Kidney epithelial cell (primary cell): ENCODE measurements at regions not wholly inside any gene's neighbourhood (a gene's known extent, or its start where the extent isn't known, plus 50 kb on each side); places are given as distances from the start of the nearest gene placed in this dataset.

ENCODE experiments used
- DNase-seq: peaks from one replicate; pipeline ENCODE4 v3.0.0-alpha.2; 2010; ENCODE audit warnings: low read depth
- H3K27me3 ChIP-seq: 2 replicates; pipeline ENCODE4 v1.6.0; 2011; ENCODE audit warnings: low read length; ENCODE audit not compliant: control insufficient read depth, insufficient read depth
- H3K36me3 ChIP-seq: 2 replicates; pipeline ENCODE4 v1.5.1; 2011; ENCODE audit warnings: low read length; ENCODE audit not compliant: control insufficient read depth, insufficient read depth
- H3K4me3 ChIP-seq: 2 replicates; pipeline ENCODE4 v1.5.1; 2011; ENCODE audit warnings: low read depth, mild to moderate bottlenecking, control low read depth, low read length
- CTCF ChIP-seq: IDR thresholded peaks from 2 replicates; pipeline ENCODE4 v1.5.1; 2011; ENCODE audit warnings: mild to moderate bottlenecking, moderate library complexity, low read length, control low read depth, inconsistent platforms; ENCODE audit not compliant: insufficient read depth, poor library complexity, severe bottlenecking

DNA sequence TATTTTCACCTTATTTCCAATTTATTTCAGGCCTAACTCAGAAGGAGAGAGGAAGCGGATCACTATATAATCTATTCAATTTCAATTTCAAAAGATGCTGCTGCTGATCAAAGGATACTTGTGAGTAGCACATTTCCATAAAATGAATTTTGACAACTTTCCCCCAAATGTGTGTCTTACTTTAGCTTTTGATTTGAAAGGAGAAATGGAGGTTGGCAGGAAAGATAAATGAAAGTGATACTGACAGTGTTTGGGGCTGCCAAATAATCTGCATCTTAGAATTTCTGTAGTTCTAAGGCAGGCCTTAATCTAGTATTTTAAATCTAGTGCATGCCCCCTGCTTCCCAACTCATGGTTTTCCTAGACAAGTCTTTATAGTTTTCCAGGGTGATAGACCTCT is 535.4 kb downstream of the DOK5 start:
- TF ChIP-seq CTCF = no peak
- no peak for DNase-seq

GRCh38 chr20:55009066-55009465 is 533.7 kb downstream of the DOK5 start:
- no peak for DNase-seq
- no peak for TF ChIP-seq CTCF
- Histone ChIP-seq H3K27me3 (no peaks in the 10 kb centered on the region), H3K36me3 (no peaks in the 10 kb centered on the region), H3K4me3 (no peak overlapping the region)

More for the DNA sequence above, 535.4 kb downstream of the DOK5 start:
- Histone ChIP-seq H3K4me3 (no peak overlapping the region), H3K27me3 (no peaks in the 10 kb centered on the region), H3K36me3 (no peaks in the 10 kb centered on the region)

DNA sequence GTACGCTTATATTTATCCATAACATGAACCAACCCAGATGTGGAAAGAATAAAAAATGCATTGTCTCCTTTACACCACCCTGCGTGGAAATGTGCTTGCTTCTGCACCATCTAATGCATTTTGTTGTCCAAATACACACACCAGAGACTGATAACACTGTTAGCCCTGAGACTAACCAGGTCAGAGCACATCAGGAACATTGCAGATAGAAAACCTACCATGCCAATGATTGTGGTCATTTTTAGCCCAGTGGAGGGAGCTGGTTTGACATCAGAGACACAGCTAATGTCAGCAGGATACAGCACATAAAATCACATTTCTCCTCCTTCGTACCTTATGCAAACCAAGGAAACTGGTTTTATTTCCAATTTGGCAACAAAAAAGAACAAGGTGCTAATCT is 528.7 kb downstream of the DOK5 start:
- H3K36me3 ChIP-seq = no peaks in the 10 kb centered on the region
- no peaks in the 10 kb centered on the region for H3K27me3 ChIP-seq
- H3K4me3 ChIP-seq = no peak overlapping the region
- DNase-seq = no peak
- no peak for TF ChIP-seq CTCF

- Histone ChIP-seq H3K27me3 (no peaks in the 10 kb centered on the region), H3K4me3 (no peak overlapping the region), H3K36me3 (no peaks in the 10 kb centered on the region)
- DNase-seq = peak; percentile 14
- TF ChIP-seq CTCF = no peak
These were observed 520.2 kb downstream of the DOK5 start for GRCh38 chr20:54995553-54995952.

- Histone ChIP-seq H3K27me3 (no peaks in the 10 kb centered on the region), H3K36me3 (no peaks in the 10 kb centered on the region), H3K4me3 (no peak overlapping the region)
- TF ChIP-seq CTCF = no peak
- DNase-seq = no peak
These were observed 519.6 kb downstream of the DOK5 start for GRCh38 chr20:54995011-54995410.

DNA sequence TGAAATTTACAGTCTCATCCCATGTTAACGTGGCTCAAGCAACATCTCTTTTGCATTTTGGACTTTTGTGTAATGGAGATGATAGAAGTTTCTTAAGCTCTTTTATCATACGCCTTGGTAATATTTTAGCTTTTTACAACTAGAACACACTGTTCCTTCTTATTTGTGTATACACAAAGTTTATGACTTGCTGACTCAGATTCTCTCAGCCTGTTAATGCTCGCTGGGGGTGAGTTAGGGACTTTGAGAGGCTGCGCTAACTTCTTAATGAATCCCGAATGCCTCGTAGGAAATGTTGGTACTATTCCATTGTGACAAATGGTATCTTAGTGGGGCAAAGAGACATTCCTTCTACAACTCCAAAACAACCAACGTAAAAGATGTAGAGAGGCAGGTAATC is 509.7 kb downstream of the DOK5 start:
- Histone ChIP-seq H3K27me3 (no peaks in the 10 kb centered on the region), H3K4me3 (no peak overlapping the region), H3K36me3 (no peaks in the 10 kb centered on the region)
- no peak for DNase-seq
- TF ChIP-seq CTCF = no peak
